Sigmoid colon (tissue), 6 donors: ENCODE measurements at regions not wholly inside any gene's neighbourhood (a gene's known extent, or its start where the extent isn't known, plus 50 kb on each side); places are given as distances from the start of the nearest gene placed in this dataset.

ENCODE experiments used
- DNase-seq: peaks from one replicate; pipeline ENCODE4 v3.0.0-alpha.2; 2019
- H3K27ac ChIP-seq, 4 donors: fragments of 200-600 bp; sonication (generic); one replicate each; pipeline ENCODE4 v1.5.1; 2016 to 2019; ENCODE audit warnings: mild to moderate bottlenecking in 1 of 4
- H3K27me3 ChIP-seq, 3 donors: fragments of 200-600 bp; sonication (generic); one replicate each; pipeline ENCODE4 v1.5.1; 2019; ENCODE audit warnings: mild to moderate bottlenecking in 1 of 3
- H3K36me3 ChIP-seq, 4 donors: fragments of 200-600 bp; sonication (generic); one replicate each; pipeline ENCODE4 v1.5.1; 2016 to 2019
- H3K4me1 ChIP-seq, 4 donors: fragments of 200-600 bp; sonication (generic); one replicate each; pipeline ENCODE4 v1.5.1; 2017 to 2019
- H3K4me3 ChIP-seq, 4 donors: fragments of 200-600 bp; sonication (generic); one replicate each; pipeline ENCODE4 v1.5.1; 2017 to 2019; ENCODE audit warnings: mild to moderate bottlenecking in 2 of 4, moderate library complexity in 1 of 4
- H3K9me3 ChIP-seq, 4 donors: fragments of 200-600 bp in 3 of 4; sonication (generic) in 3 of 4; one replicate each; pipeline versions ENCODE4 v1.5.1 to v1.6.1; 2013 to 2019
- CTCF ChIP-seq, 4 experiments: fragments of 450-650 bp in 3 of 4; fragments of 200-600 bp in 1 of 4; IDR thresholded peaks; one replicate each; pipeline ENCODE4 v1.5.1; 2016 to 2019; ENCODE audit warnings: antibody characterized with exemption in 4 of 4, mild to moderate bottlenecking in 3 of 4, moderate library complexity in 2 of 4
- EP300 ChIP-seq, 4 donors: sonication (generic); formaldehyde crosslinking; IDR thresholded peaks; one replicate each; pipeline ENCODE4 v1.6.1; 2017; ENCODE audit warnings: antibody characterized with exemption in 4 of 4
- POLR2A ChIP-seq, 2 donors: fragments of 450-650 bp; IDR thresholded peaks; one replicate each; pipeline ENCODE4 v1.6.1; 2016; ENCODE audit warnings: antibody characterized with exemption in 2 of 2, mild to moderate bottlenecking in 2 of 2, moderate library complexity in 2 of 2
- POLR2AphosphoS5 ChIP-seq, 4 donors: sonication (generic); formaldehyde crosslinking; IDR thresholded peaks; one replicate each; pipeline ENCODE4 v1.6.1; 2017; ENCODE audit warnings: antibody characterized with exemption in 4 of 4
- whole genome bisulfite sequencing, 2 donors: extraction: QIAGEN DNeasy Blood & Tissue Kit; methylation state at CpG; one replicate each; pipeline ENCODE4 v1.1.7; 2013; 5-methylcytosine and 5-hydroxymethylcytosine counted together
- intact Hi-C: fragments of 100-400 bp; cut with DNase I; formaldehyde crosslinking; loops from one replicate; pipeline ENCODE4 v1.15.1; 2023
- donor health status: healthy with polysubstance abuse.
- donor health status: healthy.

- intact Hi-C loops: no loop called here
- DNase-seq: no peak
- WGBS, 2 donors: 94 to 95% methylated on average over 2 of the region's 2 CpGs
- TF ChIP-seq CTCF (IDR thresholded peaks at IDR 0.05) (no peak), POLR2A (IDR thresholded peaks at IDR 0.05) (no peak), EP300 (IDR thresholded peaks at IDR 0.05) (no peak), POLR2AphosphoS5 (IDR thresholded peaks at IDR 0.05) (no peak)
- no peaks in the 10 kb centered on the region for H3K4me1 ChIP-seq
- H3K4me3 ChIP-seq: no peak overlapping the region
- no peaks in the 10 kb centered on the region for H3K27me3 ChIP-seq
- H3K27ac ChIP-seq: no peak overlapping the region
- H3K9me3 ChIP-seq: no peaks in the 10 kb centered on the region
- no peaks in the 10 kb centered on the region for H3K36me3 ChIP-seq
Measured at GRCh38 chrX:46366381-46367207, 178.6 kb downstream of the ZNF674 start.

GRCh38 chrX:46354481-46354880, 190.7 kb downstream of the ZNF674 start:
- Histone ChIP-seq H3K9me3 (no peaks in the 10 kb centered on the region), H3K36me3 (no peaks in the 10 kb centered on the region), H3K4me1 (no peaks in the 10 kb centered on the region), H3K27me3 (no peaks in the 10 kb centered on the region), H3K4me3 (no peak overlapping the region), H3K27ac (no peak overlapping the region)
- 83 to 87% methylated on average over 1 of the region's 1 CpG for WGBS, 2 donors
- intact Hi-C loops: no loop called here
- no peak for DNase-seq
- TF ChIP-seq EP300 (IDR thresholded peaks at IDR 0.05) (no peak), CTCF (IDR thresholded peaks at IDR 0.05) (no peak), POLR2AphosphoS5 (IDR thresholded peaks at IDR 0.05) (no peak), POLR2A (IDR thresholded peaks at IDR 0.05) (no peak)

GRCh38 chrX:46341767-46342322, 203.4 kb downstream of the ZNF674 start:
- Histone ChIP-seq H3K9me3 (no peaks in the 10 kb centered on the region), H3K36me3 (no peaks in the 10 kb centered on the region), H3K27me3 (no peaks in the 10 kb centered on the region), H3K27ac (no peak overlapping the region), H3K4me1 (no peaks in the 10 kb centered on the region), H3K4me3 (no peak overlapping the region)
- intact Hi-C loops: no loop called here
- WGBS, 2 donors: 24 to 29% methylated on average over 1 of the region's 1 CpG
- TF ChIP-seq EP300 (IDR thresholded peaks at IDR 0.05): no peak
- TF ChIP-seq POLR2AphosphoS5 (IDR thresholded peaks at IDR 0.05): no peak
- TF ChIP-seq CTCF (IDR thresholded peaks at IDR 0.05): no peak
- no peak for TF ChIP-seq POLR2A (IDR thresholded peaks at IDR 0.05)
- DNase-seq: no peak

GRCh38 chrX:46340696-46341095, 204.5 kb downstream of the ZNF674 start:
- Histone ChIP-seq H3K9me3 (no peaks in the 10 kb centered on the region), H3K4me1 (no peaks in the 10 kb centered on the region), H3K27me3 (no peaks in the 10 kb centered on the region), H3K27ac (no peak overlapping the region), H3K36me3 (no peaks in the 10 kb centered on the region), H3K4me3 (no peak overlapping the region)
- intact Hi-C loops: no loop called here
- TF ChIP-seq EP300 (IDR thresholded peaks at IDR 0.05): no peak
- DNase-seq: no peak

GRCh38 chrX:46333550-46333949, 211.7 kb downstream of the ZNF674 start:
- Histone ChIP-seq H3K27ac (no peak overlapping the region), H3K9me3 (no peaks in the 10 kb centered on the region), H3K27me3 (no peaks in the 10 kb centered on the region), H3K4me1 (no peaks in the 10 kb centered on the region), H3K4me3 (no peak overlapping the region), H3K36me3 (no peaks in the 10 kb centered on the region)
- DNase-seq: no peak
- 49 to 70% methylated on average over 5 of the region's 5 CpGs for WGBS, 2 donors
- TF ChIP-seq CTCF (IDR thresholded peaks at IDR 0.05) (no peak), POLR2AphosphoS5 (IDR thresholded peaks at IDR 0.05) (no peak), EP300 (IDR thresholded peaks at IDR 0.05) (no peak), POLR2A (IDR thresholded peaks at IDR 0.05) (no peak)
- intact Hi-C loops: no loop called here
